OCI-LY3 (cell line): ENCODE measurements at regions not wholly inside any gene's neighbourhood (a gene's known extent, or its start where the extent isn't known, plus 50 kb on each side); places are given as distances from the start of the nearest gene placed in this dataset.

Source experiments
- CTCF ChIP-seq: fragments of 200-600, 300-600 bp; sonication (generic); IDR thresholded peaks from 2 replicates; pipeline ENCODE4 v1.5.1; 2014; ENCODE audit warnings: antibody characterized with exemption, low read length, low read depth
- EZH2phosphoT487 ChIP-seq: fragments of 200-600 bp; shearing (Covaris generic); IDR thresholded peaks from 2 replicates; pipeline ENCODE4 v1.6.1; 2018; ENCODE audit warnings: antibody characterized with exemption, mixed run types, low read depth

DNA sequence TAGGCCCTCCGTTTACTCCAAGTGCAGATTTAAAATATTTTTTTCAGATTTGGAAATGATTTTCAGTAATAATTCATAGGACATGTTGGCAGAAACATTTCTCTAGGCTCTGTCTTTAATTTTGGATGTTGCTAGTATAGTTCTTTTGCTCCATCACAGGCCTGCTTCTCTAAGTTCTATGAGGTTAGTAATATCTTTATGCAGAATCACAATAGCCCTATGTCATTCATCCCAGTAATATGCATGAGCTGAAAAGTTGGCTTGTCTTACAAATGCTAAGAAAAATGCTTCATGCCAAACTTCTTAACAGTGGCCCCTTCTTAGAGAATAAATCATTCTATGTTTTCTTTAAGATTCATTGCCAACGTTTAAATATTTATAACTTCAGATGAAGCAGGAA is 148.3 kb upstream of the TLL1 start:
- TF ChIP-seq CTCF (no peak), EZH2phosphoT487 (no peak)
